Testis (tissue), 2 donors: ENCODE measurements at regions not wholly inside any gene's neighbourhood (a gene's known extent, or its start where the extent isn't known, plus 50 kb on each side); places are given as distances from the start of the nearest gene placed in this dataset.

Experiments used
- DNase-seq: peaks from one replicate; pipeline ENCODE4 v3.0.0-alpha.2; 2019
- H3K27ac ChIP-seq, 2 donors: fragments of 200-600 bp; sonication (generic); one replicate each; pipeline ENCODE4 v1.5.1; 2019
- H3K27me3 ChIP-seq: fragments of 200-600 bp; sonication (generic); one replicate; pipeline ENCODE4 v1.5.1; 2019
- H3K36me3 ChIP-seq: fragments of 200-600 bp; sonication (generic); one replicate; pipeline ENCODE4 v1.5.1; 2017; ENCODE audit warnings: low read depth; ENCODE audit errors: missing control alignments
- H3K4me1 ChIP-seq: fragments of 200-600 bp; sonication (generic); one replicate; pipeline ENCODE4 v1.5.1; 2019
- H3K4me3 ChIP-seq, 2 donors: fragments of 200-600 bp; sonication (generic); one replicate each; pipeline ENCODE4 v1.5.1; 2017 to 2019
- H3K9me3 ChIP-seq: fragments of 200-600 bp; sonication (generic); one replicate; pipeline ENCODE4 v1.5.1; 2017
- POLR2A ChIP-seq: fragments of 450-650 bp; IDR thresholded peaks from one replicate; pipeline ENCODE4 v1.6.1; 2017; ENCODE audit warnings: antibody characterized with exemption, mild to moderate bottlenecking, moderate library complexity
- WGBS, 2 donors: methylation state at CpG; one replicate each; pipeline ENCODE4 v1.1.5; 2018; 5-methylcytosine and 5-hydroxymethylcytosine counted together
- intact Hi-C: fragments of 100-400 bp; cut with DNase I; formaldehyde crosslinking; loops from one replicate; pipeline ENCODE4 v1.15.1; 2023; ENCODE audit warnings: low total_unique reads
- TF ChIP-seq, protein P1 (sequence below), 3 experiments: fragments of 450-650 bp in 2 of 3; fragments of 200-600 bp in 1 of 3; sonication (generic) in 1 of 3; IDR thresholded peaks; one replicate each; pipeline ENCODE4 v1.5.1; 2016 to 2019; ENCODE audit warnings: antibody characterized with exemption in 3 of 3, mild to moderate bottlenecking in 2 of 3, moderate library complexity in 1 of 3

DNA sequence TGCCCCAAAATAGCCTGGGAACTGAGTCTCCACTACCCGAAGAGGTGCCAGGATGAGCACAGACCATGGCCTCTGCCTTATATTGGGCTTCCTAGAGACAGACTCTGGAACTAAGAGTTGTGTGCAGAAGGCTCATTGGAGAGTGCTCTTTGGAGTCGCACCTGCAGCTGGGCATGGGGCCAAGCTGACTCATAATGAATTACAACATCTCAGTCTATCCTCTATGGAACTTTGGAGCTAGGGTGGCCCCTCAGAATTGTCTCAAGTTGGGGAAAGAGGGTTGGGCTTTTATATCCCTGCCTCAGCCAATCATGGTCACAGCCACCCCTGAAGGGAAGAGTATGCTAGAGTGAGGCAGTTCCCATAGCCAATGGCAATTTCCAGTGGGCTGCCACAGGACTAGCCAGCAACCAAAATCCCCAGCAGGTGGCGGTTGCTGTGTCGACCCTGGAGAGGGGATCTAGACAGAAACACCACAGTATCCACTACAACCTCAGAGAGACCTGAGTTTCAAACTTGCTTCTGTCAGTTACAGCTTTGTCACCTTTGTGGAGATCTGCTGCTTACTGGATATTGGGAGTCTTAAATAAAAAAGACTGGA is 93.8 kb downstream of the DMRTA2 start:
- WGBS, 2 donors, result 76 to 81% methylated on average over 4 of the region's 4 CpGs
- no peak for DNase-seq
- TF ChIP-seq, protein P1, sequence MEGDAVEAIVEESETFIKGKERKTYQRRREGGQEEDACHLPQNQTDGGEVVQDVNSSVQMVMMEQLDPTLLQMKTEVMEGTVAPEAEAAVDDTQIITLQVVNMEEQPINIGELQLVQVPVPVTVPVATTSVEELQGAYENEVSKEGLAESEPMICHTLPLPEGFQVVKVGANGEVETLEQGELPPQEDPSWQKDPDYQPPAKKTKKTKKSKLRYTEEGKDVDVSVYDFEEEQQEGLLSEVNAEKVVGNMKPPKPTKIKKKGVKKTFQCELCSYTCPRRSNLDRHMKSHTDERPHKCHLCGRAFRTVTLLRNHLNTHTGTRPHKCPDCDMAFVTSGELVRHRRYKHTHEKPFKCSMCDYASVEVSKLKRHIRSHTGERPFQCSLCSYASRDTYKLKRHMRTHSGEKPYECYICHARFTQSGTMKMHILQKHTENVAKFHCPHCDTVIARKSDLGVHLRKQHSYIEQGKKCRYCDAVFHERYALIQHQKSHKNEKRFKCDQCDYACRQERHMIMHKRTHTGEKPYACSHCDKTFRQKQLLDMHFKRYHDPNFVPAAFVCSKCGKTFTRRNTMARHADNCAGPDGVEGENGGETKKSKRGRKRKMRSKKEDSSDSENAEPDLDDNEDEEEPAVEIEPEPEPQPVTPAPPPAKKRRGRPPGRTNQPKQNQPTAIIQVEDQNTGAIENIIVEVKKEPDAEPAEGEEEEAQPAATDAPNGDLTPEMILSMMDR (IDR thresholded peaks at IDR 0.05), result no peak
- no peak for TF ChIP-seq POLR2A
- Histone ChIP-seq H3K27me3 (no peaks in the 10 kb centered on the region), H3K4me1 (no peaks in the 10 kb centered on the region), H3K36me3 (no peaks in the 10 kb centered on the region), H3K9me3 (no peaks in the 10 kb centered on the region), H3K27ac (no peak overlapping the region), H3K4me3 (no peak overlapping the region)
- intact Hi-C loops, result no loop called here

DNA sequence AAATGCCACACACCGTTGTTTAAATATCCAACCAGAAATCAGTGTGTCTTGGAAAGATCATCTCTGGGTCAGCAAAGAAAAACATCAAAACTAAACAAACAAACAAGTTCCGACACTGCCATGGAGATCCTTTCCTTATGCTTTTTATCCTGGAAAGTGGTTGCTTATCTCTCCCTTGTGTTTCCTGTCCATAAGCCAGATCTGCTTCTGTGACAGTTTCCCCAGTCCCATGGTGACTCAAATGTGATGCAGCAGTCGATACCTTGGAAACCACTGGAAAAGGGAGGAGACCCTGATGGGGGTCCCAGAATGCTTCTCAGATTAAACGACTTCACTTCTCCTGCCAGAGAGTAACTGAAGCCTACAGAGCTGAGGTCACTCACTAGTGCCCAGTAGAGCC is 94.7 kb downstream of the DMRTA2 start:
- Histone ChIP-seq H3K9me3 (no peaks in the 10 kb centered on the region), H3K4me3 (no peak overlapping the region), H3K36me3 (no peaks in the 10 kb centered on the region), H3K27ac (no peak overlapping the region), H3K27me3 (no peaks in the 10 kb centered on the region), H3K4me1 (no peaks in the 10 kb centered on the region)
- TF ChIP-seq, protein P1 (IDR thresholded peaks at IDR 0.05), result no peak
- no peak for TF ChIP-seq POLR2A
- intact Hi-C loops, result no loop called here
- WGBS, 2 donors, result 48 to 56% methylated on average over 4 of the region's 4 CpGs
- no peak for DNase-seq

DNA sequence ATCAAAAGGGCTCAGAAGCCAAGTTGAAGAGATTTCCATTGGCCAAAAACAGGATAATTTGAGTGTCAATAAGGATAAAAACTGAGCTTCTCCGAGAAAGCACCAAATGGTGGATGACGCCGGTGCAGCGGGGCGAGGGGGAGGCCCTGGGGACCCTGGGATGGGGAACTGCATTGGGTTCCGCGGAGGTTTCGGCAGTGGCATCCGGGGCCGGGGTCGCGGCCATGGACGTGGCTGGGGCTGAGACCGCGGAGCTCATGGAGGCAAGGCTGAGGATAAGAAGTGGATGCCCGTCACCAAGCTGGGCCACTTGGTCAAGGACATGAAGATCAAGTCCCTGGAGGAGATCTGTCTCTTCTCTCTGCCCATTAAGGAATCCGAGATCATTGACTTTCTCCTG is 97.2 kb downstream of the DMRTA2 start:
- intact Hi-C loops, result no loop called here
- DNase-seq, result no peak
- no peaks in the 10 kb centered on the region for H3K27me3 ChIP-seq
- H3K36me3 ChIP-seq, result no peaks in the 10 kb centered on the region
- H3K4me1 ChIP-seq, result no peaks in the 10 kb centered on the region
- 85 to 91% methylated on average over 10 to 17 of the region's 17 CpGs for WGBS, 2 donors
- H3K9me3 ChIP-seq, result no peaks in the 10 kb centered on the region
- H3K4me3 ChIP-seq, result no peak overlapping the region
- TF ChIP-seq POLR2A, result no peak
- TF ChIP-seq, protein P1 (IDR thresholded peaks at IDR 0.05), result no peak
- H3K27ac ChIP-seq, result no peak overlapping the region

DNA sequence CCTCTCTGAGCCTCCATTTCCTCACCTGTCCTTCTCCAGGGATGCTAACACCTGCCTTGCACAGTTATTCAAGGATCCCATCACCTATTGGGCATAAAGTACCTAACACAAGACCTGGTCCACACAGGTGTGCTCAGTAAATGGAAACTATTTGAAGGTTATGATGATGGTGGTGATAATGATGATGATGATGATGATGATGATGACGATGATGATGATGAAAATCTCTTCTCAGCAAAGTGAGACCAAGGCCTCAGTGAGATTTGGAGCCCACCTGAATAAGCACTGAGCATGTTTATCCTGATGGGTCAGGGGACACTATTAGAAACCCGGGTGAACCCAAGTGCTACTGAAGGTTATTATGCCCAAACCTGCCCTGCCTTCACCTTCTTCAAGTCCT is 100.7 kb downstream of the DMRTA2 start:
- no peak overlapping the region for H3K27ac ChIP-seq

DNA sequence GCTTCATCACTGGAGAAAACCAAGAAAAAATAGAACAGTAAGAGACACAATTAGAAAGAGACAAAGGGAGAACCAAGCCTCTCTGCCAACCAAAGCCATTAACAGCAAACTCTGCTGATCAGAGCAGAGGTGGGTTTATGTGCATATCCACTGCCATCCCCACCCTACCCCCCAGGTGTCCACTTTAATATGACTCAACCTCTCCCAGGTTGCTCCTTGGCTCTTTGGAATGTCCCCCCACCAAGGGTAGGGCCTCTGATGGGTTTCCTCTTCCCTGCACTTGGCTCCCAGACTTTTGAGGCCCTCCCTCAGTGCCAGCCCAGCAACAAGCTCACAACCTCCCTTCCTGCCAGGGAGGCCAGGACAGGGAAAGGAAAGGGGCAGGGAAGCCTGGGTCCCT is 104.8 kb downstream of the DMRTA2 start:
- Histone ChIP-seq H3K36me3 (no peaks in the 10 kb centered on the region), H3K27ac (no peak overlapping the region), H3K9me3 (no peaks in the 10 kb centered on the region), H3K4me1 (no peaks in the 10 kb centered on the region), H3K27me3 (no peaks in the 10 kb centered on the region), H3K4me3 (no peak overlapping the region)
- no peak for DNase-seq
- TF ChIP-seq POLR2A, result no peak
- TF ChIP-seq, protein P1 (IDR thresholded peaks at IDR 0.05), result no peak
- intact Hi-C loops, result no loop called here

More for the DNA sequence above, 100.7 kb downstream of the DMRTA2 start:
- Histone ChIP-seq H3K36me3 (no peaks in the 10 kb centered on the region), H3K27me3 (no peaks in the 10 kb centered on the region), H3K4me3 (no peak overlapping the region), H3K9me3 (no peaks in the 10 kb centered on the region), H3K4me1 (no peaks in the 10 kb centered on the region)
- TF ChIP-seq, protein P1 (IDR thresholded peaks at IDR 0.05), result no peak
- TF ChIP-seq POLR2A, result no peak
- WGBS, 2 donors, result 39 to 58% methylated on average over 2 of the region's 2 CpGs
- intact Hi-C loops, result no loop called here
- no peak for DNase-seq
